ENCODE measurements at regions not wholly inside any gene's neighbourhood (a gene's known extent, or its start where the extent isn't known, plus 50 kb on each side); places are given as distances from the start of the nearest gene placed in this dataset.

- WGBS (ENCODE audit: missing lambda C conversion rate), result 59% methylated on average over 9 of the region's 9 CpGs
- Histone ChIP-seq H3K4me3 (no peak overlapping the region), H3K4me1 (no peaks in the 10 kb centered on the region), H3K4me2 (no peak overlapping the region), H3K9me3 (0 out of 3 replicates have a peak, but pooled peaks cover 7% of the 10 kb centered on the region), H3K27ac (no peak overlapping the region)
- FAIRE-seq (no peak), DNase-seq (ENCODE audit: low read depth in 1 of 2, low spot score in 1 of 2) (no peak), ATAC-seq (no peak)
- ChIA-PET POLR2A (no interaction called here), CTCF (interaction anchor here (0.9 kb wide), 1 partner anchor 12 kb away, joined by 3 read pairs; no protein-coding TSS in a partner anchor)
- TF ChIP-seq USF2 (IDR thresholded peaks at IDR 0.05) (no peak), ZNF302 (CRISPR knock-in tag; IDR thresholded peaks at IDR 0.05) (no peak), BCL3 (IDR thresholded peaks at IDR 0.05) (no peak), CTCF (IDR thresholded peaks at IDR 0.05) (no peak), RFX5 (IDR thresholded peaks at IDR 0.05) (no peak), JUNB (IDR thresholded peaks at IDR 0.05) (no peak), FOSB (CRISPR knock-in tag; IDR thresholded peaks at IDR 0.05) (no peak), KDM1A (IDR thresholded peaks at IDR 0.05; ENCODE audit: low read depth) (no peak), EHMT2 (IDR thresholded peaks at IDR 0.05; ENCODE audit: low read depth) (no peak), E2F6 (IDR thresholded peaks at IDR 0.05; ENCODE audit: borderline replicate concordance, low read depth) (no peak)
Measured at GRCh38 chr19:29012457-29012856, 200.5 kb downstream of the UQCRFS1 start.

- DNase-seq (ENCODE audit: low read depth in 1 of 2, low spot score in 1 of 2) (no peak), ATAC-seq (no peak), FAIRE-seq (no peak)
- 37% methylated on average over 8 of the region's 8 CpGs for WGBS (ENCODE audit: missing lambda C conversion rate)
- peaks cover 8% of the 10 kb centered on the region; the same call in 1 of the 3 replicates for H3K9me3 ChIP-seq
- TF ChIP-seq EP300 (IDR thresholded peaks at IDR 0.05), result no peak
- TF ChIP-seq SMC3 (IDR thresholded peaks at IDR 0.05), result no peak
- no peak overlapping the region for H3K4me3 ChIP-seq
- no peak overlapping the region for H3K27ac ChIP-seq
- no peak overlapping the region for H3K4me2 ChIP-seq
- CTCF ChIA-PET, result no interaction called here
- POLR2A ChIA-PET, result no interaction called here
- no peaks in the 10 kb centered on the region for H3K4me1 ChIP-seq
Measured at GRCh38 chr19:29010276-29010675, 202.7 kb downstream of the UQCRFS1 start.

GRCh38 chr19:29006057-29006735 is 206.8 kb downstream of the UQCRFS1 start:
- Histone ChIP-seq H3K9me3 (peaks cover 8% of the 10 kb centered on the region; the same call in 2 of the 3 replicates), H3K4me2 (no peak overlapping the region), H3K27ac (no peak overlapping the region), H3K4me1 (no peaks in the 10 kb centered on the region), H3K4me3 (no peak overlapping the region)
- ATAC-seq, result no peak
- 59% methylated on average over 8 of the region's 8 CpGs for WGBS (ENCODE audit: missing lambda C conversion rate)
- no peak for DNase-seq (ENCODE audit: low read depth in 1 of 2, low spot score in 1 of 2)
- no peak for TF ChIP-seq ZC3H11A (IDR thresholded peaks at IDR 0.05)
- TF ChIP-seq POLR2AphosphoS2 (conservative IDR thresholded peaks at IDR 0.05; ENCODE audit: low read length), result no peak
- TF ChIP-seq RARB (CRISPR knock-in tag; IDR thresholded peaks at IDR 0.05), result no peak
- TF ChIP-seq ESRRA (IDR thresholded peaks at IDR 0.05; ENCODE audit: borderline replicate concordance, low read length), result no peak
- TF ChIP-seq JUN (IDR thresholded peaks at IDR 0.05), result no peak
- TF ChIP-seq CHD2 (IDR thresholded peaks at IDR 0.05; ENCODE audit: low read length, partially characterized antibody), result no peak
- no peak for TF ChIP-seq RFX5 (IDR thresholded peaks at IDR 0.05)
- ChIA-PET CTCF (interaction anchor here (1.1 to 1.3 kb wide), 2 partner anchors 23 to 522 kb away, joined by 3 to 4 read pairs; no protein-coding TSS in a partner anchor), POLR2A (no interaction called here)
- FAIRE-seq, result no peak

Data from A549 (cell line).